Hematopoietic multipotent progenitor cell (in vitro differentiated cells): ENCODE measurements at regions not wholly inside any gene's neighbourhood (a gene's known extent, or its start where the extent isn't known, plus 50 kb on each side); places are given as distances from the start of the nearest gene placed in this dataset. TPM values are rescaled to one million over a fixed set of nuclear protein-coding genes. Genes with fewer than 3 reads are reported as not detected.

Experiments
- DNase-seq, 3 donors: peaks; one replicate each; pipeline ENCODE4 v3.0.0-alpha.2; 2011 to 2015; ENCODE audit warnings: low read depth in 2 of 3, low spot score in 2 of 3
- small RNA-seq: library from RNA; depleted of rRNA; stranded (forward); fragments of <200 nt; gene quantifications from one replicate; pipeline ENCODE3, GENCODE V24; 2012

DNA sequence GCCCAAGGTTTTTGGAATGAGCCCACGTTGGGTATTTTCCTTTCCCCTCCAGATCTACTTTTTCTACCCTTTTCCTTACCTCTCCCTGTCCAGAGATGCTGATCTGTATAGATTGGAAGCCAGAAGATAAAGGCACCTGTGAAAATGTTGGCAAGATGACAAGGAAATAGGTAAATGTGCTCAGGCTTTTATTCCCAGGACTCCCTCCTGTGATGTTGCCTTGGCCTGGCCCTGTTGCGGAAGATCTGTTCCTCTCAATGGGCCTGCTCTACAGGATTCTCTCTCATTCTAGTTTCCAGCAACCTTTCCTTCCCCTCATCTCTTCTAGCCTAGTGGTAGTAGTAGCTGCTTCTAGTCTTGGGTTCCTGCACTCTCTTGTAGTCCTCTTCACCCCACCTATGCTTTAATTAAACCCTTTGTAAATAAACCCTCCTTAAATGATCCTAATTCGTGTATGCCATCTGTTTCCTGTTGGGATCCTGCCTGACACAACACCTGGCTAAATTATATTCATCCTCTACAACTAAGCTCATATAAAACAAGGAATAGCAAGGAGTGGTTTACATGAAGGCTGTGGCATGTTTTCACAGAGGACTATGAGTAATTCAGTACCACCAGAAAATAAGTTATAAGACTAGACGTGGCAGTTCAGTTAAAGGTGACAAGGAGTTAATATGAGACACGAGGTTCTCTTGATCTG, 95.7 kb upstream of the MAOA start:
- DNase-seq, result no peak

DNA sequence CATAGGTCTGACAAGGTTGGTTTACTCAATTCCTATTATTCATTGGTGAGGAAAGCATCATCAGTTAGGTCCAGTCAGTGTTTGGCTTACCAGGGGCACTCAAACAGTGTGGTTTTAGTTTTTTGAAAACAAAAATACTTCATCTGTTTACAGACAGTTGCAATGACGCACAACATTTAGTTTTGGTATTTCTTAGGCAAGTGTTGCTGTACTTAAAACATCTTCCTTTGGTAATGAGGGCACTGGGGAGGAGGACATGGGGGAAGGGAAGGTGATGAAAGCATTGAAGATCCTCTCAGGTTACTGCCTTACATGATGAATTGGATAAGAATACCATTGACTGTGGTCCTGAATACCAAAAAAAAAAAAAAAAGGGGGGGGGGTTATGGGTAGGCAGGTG, 93.7 kb upstream of the MAOA start:
- no peak for DNase-seq

DNA sequence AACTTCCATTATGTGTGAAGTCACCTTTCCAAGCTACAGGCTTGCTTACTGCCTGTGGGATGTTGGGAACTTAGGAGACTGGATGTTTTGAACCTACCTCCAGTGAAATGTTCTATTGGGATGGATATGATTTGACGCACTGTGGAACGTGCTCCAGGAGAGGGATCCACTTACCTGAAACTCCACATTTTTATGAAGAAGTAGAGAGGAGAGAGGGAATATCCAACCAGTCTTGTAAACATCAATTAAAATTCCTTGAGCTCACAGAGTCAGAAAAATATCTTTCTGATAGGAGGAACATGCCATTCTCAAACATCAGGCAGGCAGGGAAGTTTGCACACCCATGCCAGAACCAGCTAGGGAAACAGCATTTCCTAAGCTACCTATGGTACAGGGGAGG, 91.1 kb upstream of the MAOA start:
- DNase-seq, result no peak

DNA sequence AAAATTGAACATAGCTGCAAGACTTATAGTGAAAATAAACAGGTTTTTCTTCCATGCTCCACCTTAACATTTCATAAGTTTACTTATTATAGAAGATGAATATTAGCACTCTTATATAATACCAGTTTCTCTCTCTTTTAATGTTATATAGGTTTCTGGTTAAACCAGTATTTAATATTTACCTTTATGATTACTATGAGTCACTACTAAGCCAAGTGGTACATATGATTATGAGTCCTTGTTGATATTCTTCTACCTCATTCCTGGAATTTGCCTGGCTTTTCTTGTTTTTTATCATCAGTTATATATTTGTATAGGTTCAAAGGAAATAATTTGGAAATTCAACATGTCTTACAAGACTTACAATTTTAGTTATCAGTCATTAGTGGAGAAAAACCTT, 89.9 kb upstream of the MAOA start:
- no peak for DNase-seq

DNA sequence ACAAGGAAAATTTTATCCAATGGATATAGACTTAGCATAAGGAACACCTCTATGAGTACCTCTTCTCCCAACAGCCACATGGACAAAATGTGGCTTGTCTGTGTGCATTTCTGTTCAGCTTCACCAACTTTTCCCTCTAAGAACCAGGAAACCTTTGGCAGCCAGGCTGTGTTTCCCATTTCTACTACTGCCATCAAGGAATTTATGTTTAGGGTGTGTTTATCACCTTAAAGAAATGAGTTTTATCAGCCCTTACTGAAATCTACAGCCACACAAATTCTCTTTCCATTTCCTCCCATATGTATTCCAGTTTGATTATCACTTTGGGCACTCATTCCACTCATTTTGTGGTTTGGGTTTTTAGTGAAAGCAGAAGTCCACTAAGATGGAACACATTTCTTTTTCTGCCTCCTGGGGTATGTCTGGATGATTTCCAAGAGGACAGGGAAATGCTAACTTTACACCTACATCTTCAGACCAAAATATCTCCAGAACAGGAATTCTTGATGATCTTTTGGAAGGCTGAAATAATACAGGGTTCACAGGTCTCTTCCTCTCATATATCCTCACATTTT, 82.6 kb upstream of the MAOA start:
- no peak for DNase-seq

DNA sequence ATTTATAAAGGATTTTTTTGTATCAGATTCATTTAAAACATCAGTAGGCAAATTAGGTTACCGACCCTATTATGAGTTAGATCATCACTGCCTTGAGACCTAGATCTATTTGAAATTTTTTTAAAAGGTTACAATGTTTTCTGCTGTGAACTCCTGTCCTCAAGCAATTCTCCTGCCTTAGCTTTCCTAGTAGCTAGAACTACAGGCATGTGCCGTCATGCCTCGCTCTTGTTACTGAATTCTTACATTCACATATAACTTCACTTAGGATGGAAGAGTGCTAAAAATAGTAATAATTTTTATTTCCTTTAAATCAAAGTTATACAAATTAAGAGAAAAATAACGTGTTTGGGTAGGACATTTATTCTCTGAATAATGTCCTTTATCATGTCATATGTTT, 75.5 kb upstream of the MAOA start:
- no peak for DNase-seq

DNA sequence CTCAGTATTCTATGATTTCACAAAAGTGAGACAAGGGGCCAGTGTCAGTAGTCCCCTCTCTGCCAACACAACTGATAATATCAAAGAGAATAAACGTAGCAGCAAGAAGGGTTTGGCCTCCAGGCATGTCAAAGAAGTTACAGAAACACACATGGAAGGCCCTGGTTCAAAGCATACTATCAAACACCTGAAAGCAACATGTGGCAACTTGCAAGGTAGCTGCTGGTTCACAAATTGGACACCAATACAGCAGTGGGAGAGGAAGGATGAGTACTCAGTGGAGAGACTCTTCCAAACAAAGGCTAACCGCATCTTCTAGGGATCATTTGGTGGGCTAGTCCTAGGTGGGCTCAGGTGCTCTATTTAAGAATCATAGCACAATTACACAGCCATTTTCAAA, 74.9 kb upstream of the MAOA start:
- no peak for DNase-seq

DNA sequence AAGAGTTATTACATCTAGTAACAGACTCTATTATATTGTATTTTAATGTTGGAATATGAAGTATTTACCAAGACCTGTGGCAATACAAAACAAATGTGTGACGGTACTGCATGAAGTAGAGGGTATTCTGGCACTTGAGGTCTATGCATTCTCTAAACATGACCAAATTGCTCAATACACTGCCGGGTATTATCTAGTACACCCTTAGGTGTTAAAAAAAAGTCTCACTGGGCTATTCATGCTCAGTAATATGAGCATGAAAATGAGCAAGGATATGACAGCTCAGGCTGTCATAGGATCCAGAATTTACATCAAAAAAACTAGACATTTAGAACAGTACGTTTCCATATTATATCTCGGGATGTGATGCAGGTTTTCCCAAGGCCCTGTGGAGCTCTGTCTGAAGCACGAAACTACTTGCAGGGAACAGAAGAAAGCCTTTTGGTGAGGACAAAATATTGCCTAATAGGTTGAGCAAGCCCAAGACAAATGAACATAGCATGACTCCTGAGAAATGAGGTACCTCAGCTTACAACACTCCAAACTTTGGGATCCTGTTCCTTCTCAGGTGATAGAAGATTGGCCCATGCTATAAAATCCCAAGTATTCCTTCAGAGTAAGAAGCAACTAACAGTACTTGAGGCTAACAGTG, 74.1 kb upstream of the MAOA start:
- no peak for DNase-seq

DNA sequence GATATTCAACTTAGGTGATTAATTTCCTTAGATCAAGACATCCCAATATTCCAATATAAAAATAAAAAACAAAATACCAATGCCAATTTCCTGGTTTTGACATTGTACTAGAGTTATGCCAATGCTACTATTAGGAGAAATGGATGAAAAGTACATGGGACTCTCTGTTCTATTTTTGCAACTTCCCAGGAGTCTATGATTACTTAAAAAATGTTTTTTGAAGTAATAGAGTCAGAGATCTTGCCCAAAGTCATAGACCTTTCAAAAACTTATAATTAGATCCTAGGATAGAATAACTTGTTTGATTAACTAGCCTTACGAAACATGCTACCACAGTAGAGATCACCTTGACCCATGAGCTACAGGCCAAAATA, 73.6 kb upstream of the MAOA start:
- no peak for DNase-seq

DNA sequence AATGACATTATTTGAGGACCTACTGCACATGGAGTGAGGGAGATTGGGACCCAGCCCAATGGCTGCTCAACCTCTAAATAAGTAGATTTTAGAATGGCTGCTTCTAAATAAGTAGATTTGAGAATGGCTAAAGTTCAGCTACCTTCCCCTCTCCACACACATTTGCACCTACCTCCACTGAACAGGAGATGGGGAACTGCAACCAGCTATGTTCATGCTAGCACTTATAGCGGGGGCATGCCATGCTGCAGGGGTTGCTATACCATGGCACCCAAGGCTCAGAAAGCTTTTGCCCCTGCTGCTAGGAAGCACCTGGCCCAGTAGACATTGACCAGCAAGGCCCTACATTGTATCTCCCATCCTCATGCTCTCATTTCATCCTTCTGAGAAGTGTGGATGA, 70.2 kb upstream of the MAOA start:
- DNase-seq, result no peak

DNA sequence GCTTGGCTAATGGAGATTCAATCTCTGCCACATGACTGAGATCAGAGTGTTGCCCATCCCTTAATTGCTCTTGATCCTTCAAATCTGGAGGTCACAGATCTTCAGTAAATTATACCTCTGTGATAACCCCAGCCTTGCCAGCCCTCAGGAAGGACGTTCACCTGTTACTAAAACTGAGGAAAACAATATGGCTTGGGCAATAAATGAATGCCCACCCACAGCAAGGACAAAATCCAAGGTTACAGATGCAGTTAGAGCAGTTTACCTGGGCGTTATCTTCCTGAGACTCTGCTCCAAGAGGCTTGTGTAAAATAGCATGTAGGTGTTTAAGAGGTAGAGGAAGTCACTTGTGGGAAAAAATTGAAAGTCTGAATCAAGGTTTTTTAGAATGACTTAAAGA, 69.3 kb upstream of the MAOA start:
- no peak for DNase-seq

DNA sequence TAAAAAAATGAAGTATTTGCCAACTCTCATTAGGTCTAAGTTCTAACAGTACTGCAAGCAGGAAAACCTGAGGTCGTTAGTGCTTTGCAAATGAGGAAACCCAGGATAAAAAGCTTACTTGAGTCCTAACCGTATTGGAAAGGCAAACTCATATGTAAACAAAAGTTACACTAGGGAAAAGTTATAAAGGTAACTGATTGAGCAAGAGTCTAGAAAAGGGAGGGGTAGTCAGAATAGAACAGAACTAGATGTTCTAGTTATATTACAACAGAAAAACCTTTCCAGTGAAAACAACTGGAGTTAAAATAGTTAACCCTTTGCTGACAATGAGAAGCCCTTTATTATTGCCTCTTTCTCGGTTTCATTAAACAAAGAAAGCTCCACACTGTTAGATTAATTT, 66.4 kb upstream of the MAOA start:
- DNase-seq, result no peak

DNA sequence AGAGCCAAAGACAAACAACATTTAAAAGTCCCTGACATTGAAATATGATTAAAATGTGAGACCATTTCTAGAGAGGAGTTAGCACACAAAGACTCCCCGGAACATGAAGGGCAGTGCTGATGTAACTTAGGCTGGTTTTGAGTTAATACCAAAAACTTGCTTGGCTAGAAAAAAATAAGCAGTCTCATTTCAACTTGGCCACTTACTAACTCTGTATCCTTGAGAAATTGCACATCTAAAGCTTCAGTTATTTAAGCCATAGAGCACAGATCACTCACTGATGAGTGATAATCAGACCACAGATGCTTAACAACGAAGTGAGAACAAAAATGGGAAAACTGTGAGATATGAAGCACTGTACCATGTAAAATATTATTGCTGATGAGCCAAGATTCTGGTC, 65.9 kb upstream of the MAOA start:
- no peak for DNase-seq

DNA sequence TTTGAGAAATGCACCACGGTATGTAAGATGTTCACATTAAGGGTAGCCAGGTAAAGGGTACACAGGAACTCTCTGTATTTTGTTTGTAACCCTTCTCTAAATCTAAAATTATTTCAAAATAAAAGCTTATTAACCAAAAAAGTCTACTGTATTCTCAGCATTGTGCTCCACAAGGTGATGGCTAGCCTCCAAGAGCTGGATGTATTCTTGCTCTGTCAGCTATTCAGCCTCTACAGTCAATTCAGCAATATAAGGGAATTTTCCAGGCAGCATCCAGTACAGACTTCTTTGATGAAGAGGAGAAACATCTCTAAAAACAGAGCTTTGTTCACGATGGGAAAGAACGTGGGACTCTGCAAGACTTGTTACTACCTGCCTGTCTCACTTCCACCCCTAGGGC, 63.5 kb upstream of the MAOA start:
- DNase-seq, result no peak

DNA sequence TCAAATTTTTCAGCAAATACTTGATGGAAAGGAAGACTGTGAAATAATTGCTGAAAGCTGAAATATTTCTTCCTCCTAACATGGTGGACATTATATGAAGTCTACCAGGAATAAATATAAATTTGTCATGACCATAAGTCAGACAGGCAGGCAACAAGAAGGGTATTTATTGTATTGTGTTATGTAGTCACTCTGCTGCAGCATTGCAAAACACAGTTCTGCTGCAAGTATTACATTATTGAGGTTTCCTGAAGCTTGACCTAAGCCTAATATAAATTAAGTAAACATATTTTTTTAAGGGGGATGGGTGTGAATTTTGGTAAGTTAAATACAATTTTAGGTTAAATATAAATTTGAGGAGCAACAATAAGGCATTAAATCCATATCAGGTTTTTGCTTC, 60.2 kb upstream of the MAOA start:
- no peak for DNase-seq

DNA sequence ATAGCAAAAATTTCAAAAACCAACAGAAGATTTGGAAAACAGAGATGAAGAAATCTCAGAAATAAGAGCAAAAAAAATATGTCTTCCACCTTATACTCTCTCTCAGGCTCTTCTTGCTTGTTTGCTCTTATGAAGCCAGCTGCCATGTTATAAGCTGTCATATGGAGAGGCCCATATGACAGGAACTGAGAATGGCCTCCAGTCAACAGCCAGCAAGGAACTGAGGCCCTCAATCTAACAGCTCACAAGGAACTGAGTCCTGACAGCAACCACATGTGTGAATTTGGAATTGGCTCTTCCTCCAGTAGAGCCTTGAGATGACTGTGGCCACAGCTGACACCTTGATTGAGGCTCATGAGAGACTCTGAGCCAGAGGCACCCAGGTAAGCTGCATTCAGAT, 51.3 kb upstream of the MAOA start:
- DNase-seq, result no peak

DNA sequence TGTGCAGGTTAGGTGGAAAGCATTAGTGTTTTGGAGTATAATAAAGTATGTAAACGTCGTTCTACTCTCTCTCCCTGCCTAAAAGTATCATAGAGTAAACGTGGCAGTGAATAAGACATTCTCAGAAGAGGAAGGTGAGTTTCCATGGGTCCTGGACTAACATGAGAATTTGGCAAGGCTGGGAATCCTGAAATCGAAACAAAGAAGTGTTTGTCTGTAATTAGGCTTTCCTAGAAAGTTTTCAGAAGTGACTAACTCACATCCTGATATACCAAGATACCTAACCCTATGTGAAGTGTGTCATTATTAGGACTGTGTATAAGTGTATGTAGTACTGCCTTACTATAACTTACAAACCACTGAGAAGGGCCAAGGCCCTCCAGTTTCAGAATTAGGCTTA, 50.7 kb upstream of the MAOA start:
- no peak for DNase-seq

Small RNA genes in the stretch of these regions (small RNA-seq; reads per million reads assigned to genes)
- not detected for gene AL451086.1
